ENCODE measurements at regions not wholly inside any gene's neighbourhood (a gene's known extent, or its start where the extent isn't known, plus 50 kb on each side); places are given as distances from the start of the nearest gene placed in this dataset.

DNA sequence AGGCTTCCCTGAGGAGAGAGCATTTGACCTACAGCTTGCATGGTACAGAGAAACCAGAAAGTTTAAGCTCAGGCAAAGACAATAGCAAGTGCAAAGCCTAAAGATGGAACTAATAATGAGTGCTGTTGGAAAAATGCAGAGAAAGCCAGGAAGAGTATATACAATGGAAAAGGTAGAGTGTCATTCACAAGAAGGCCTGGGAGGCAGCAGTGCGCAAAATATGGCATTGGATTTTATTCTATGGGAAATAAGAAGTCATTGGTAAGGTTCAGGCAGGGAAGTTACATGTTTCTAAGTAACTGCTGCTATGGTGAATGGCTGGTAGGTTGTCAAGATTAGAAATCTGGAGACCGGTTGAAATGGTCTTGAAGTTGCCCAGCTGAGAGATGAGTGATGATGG, 2167.3 kb upstream of the CELF4 start:
- Histone ChIP-seq H3K4me1 (ENCODE audit: insufficient read depth, low read length, poor library complexity, severe bottlenecking) (no peaks in the 10 kb centered on the region), H3K36me3 (ENCODE audit: insufficient read depth, low read length) (no peaks in the 10 kb centered on the region), H3K4me2 (ENCODE audit: low read length) (no peak overlapping the region), H4K20me1 (ENCODE audit: insufficient read depth, low read length) (no peaks in the 10 kb centered on the region), H3K79me2 (ENCODE audit: insufficient read depth, low read depth, low read length) (no peaks in the 10 kb centered on the region), H3K9me2 (ENCODE audit: insufficient read depth, low read length) (no peaks in the 10 kb centered on the region), H3K9me3 (ENCODE audit: low read length) (no peaks in the 10 kb centered on the region), H2AFZ (ENCODE audit: low read length) (no peak overlapping the region), H3K4me3 (ENCODE audit: low read depth, low read length, poor library complexity, severe bottlenecking) (no peak overlapping the region), H3K27ac (ENCODE audit: low read depth, low read length, poor library complexity, severe bottlenecking) (no peak overlapping the region)
- ChIA-PET CTCF (ENCODE audit: unreplicated experiment) (no interaction called here), POLR2A (no interaction called here)
- no peak for DNase-seq (ENCODE audit: low spot score)
- TF ChIP-seq, protein P1, sequence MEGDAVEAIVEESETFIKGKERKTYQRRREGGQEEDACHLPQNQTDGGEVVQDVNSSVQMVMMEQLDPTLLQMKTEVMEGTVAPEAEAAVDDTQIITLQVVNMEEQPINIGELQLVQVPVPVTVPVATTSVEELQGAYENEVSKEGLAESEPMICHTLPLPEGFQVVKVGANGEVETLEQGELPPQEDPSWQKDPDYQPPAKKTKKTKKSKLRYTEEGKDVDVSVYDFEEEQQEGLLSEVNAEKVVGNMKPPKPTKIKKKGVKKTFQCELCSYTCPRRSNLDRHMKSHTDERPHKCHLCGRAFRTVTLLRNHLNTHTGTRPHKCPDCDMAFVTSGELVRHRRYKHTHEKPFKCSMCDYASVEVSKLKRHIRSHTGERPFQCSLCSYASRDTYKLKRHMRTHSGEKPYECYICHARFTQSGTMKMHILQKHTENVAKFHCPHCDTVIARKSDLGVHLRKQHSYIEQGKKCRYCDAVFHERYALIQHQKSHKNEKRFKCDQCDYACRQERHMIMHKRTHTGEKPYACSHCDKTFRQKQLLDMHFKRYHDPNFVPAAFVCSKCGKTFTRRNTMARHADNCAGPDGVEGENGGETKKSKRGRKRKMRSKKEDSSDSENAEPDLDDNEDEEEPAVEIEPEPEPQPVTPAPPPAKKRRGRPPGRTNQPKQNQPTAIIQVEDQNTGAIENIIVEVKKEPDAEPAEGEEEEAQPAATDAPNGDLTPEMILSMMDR (conservative IDR thresholded peaks at IDR 0.05; ENCODE audit: low read length) = no peak
- TF ChIP-seq EZH2phosphoT487 (IDR thresholded peaks at IDR 0.05; ENCODE audit: borderline replicate concordance, low read depth, low read length) = no peak
- intact Hi-C loops (cut with micrococcal nuclease; ENCODE audit: unreplicated experiment) = no loop called here
- BruUV-seq (replicated peaks) = no TSS peak

GRCh38 chr18:39730606-39731005, 2165.0 kb upstream of the CELF4 start:
- Histone ChIP-seq H3K4me1 (ENCODE audit: insufficient read depth, low read length, poor library complexity, severe bottlenecking) (no peaks in the 10 kb centered on the region), H3K79me2 (ENCODE audit: insufficient read depth, low read depth, low read length) (no peaks in the 10 kb centered on the region), H3K4me3 (ENCODE audit: low read depth, low read length, poor library complexity, severe bottlenecking) (no peak overlapping the region), H2AFZ (ENCODE audit: low read length) (no peak overlapping the region), H3K36me3 (ENCODE audit: insufficient read depth, low read length) (no peaks in the 10 kb centered on the region), H4K20me1 (ENCODE audit: insufficient read depth, low read length) (no peaks in the 10 kb centered on the region), H3K4me2 (ENCODE audit: low read length) (no peak overlapping the region), H3K27ac (ENCODE audit: low read depth, low read length, poor library complexity, severe bottlenecking) (no peak overlapping the region), H3K9me2 (ENCODE audit: insufficient read depth, low read length) (no peaks in the 10 kb centered on the region), H3K9me3 (ENCODE audit: low read length) (no peaks in the 10 kb centered on the region)
- TF ChIP-seq, protein P1 (conservative IDR thresholded peaks at IDR 0.05; ENCODE audit: low read length) = no peak
- intact Hi-C loops (cut with micrococcal nuclease; ENCODE audit: unreplicated experiment) = no loop called here
- DNase-seq (ENCODE audit: low spot score) = no peak
- BruUV-seq (replicated peaks) = no TSS peak
- CTCF ChIA-PET (ENCODE audit: unreplicated experiment) = no interaction called here
- POLR2A ChIA-PET = interaction anchor here (0.6 kb wide), 1 partner anchor 1213 kb away, joined by 3 read pairs; no protein-coding TSS in a partner anchor

DNA sequence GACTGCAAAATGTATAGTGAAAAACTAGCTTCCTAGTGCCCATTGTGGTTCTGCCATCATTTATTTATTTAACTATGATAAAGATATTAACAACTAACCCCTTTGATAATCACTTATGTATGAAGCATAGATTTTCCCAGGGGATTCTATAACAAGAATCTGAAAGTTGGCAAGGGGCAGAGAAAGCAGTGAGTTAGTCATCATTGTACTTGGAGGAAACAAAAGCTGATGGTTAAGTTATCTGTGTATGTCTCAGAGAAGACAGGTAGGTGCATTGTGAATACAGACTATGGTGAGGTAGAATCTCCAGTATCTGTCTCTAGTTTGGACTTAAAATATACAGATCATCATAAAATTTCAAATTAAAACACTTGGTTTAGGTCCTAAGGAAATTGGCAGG, 2159.1 kb upstream of the CELF4 start:
- no peaks in the 10 kb centered on the region for H3K9me2 ChIP-seq (ENCODE audit: insufficient read depth, low read length)
- no peak overlapping the region for H2AFZ ChIP-seq (ENCODE audit: low read length)
- POLR2A ChIA-PET = no interaction called here
- TF ChIP-seq, protein P1 (conservative IDR thresholded peaks at IDR 0.05; ENCODE audit: low read length) = no peak
- no peak for TF ChIP-seq EZH2phosphoT487 (IDR thresholded peaks at IDR 0.05; ENCODE audit: borderline replicate concordance, low read depth, low read length)
- no peaks in the 10 kb centered on the region for H3K4me1 ChIP-seq (ENCODE audit: insufficient read depth, low read length, poor library complexity, severe bottlenecking)
- DNase-seq (ENCODE audit: low spot score) = no peak
- H3K27ac ChIP-seq (ENCODE audit: low read depth, low read length, poor library complexity, severe bottlenecking) = no peak overlapping the region
- CTCF ChIA-PET (ENCODE audit: unreplicated experiment) = no interaction called here
- no peaks in the 10 kb centered on the region for H3K79me2 ChIP-seq (ENCODE audit: insufficient read depth, low read depth, low read length)
- BruUV-seq (replicated peaks) = no TSS peak
- no peaks in the 10 kb centered on the region for H3K9me3 ChIP-seq (ENCODE audit: low read length)
- no peaks in the 10 kb centered on the region for H3K36me3 ChIP-seq (ENCODE audit: insufficient read depth, low read length)
- H3K4me2 ChIP-seq (ENCODE audit: low read length) = no peak overlapping the region
- H4K20me1 ChIP-seq (ENCODE audit: insufficient read depth, low read length) = no peaks in the 10 kb centered on the region
- no peak overlapping the region for H3K4me3 ChIP-seq (ENCODE audit: low read depth, low read length, poor library complexity, severe bottlenecking)
- intact Hi-C loops (cut with micrococcal nuclease; ENCODE audit: unreplicated experiment) = no loop called here
